ENCODE measurements at regions not wholly inside any gene's neighbourhood (a gene's known extent, or its start where the extent isn't known, plus 50 kb on each side); places are given as distances from the start of the nearest gene placed in this dataset.
"Not testable (repeated sequence)": the region's sequence is repeated elsewhere in the genome, so short reads cannot be mapped to it uniquely, and the experiment has no call there.

GRCh38 chr10:106360870-106361269, 803.6 kb downstream of the SORCS1 start:
- no peaks in the 10 kb centered on the region for H3K36me3 ChIP-seq
- no peak overlapping the region for H3K4me3 ChIP-seq
- no peak overlapping the region for H3K27ac ChIP-seq
- no peaks in the 10 kb centered on the region for H3K4me1 ChIP-seq
- TF ChIP-seq CTCF (IDR thresholded peaks at IDR 0.05): no peak
- H3K9me3 ChIP-seq: no peaks in the 10 kb centered on the region
- ATAC-seq (no peak), DNase-seq (no peak)
- intact Hi-C loops (cut with DNase I): no loop called here
- H3K27me3 ChIP-seq: no peaks in the 10 kb centered on the region

- no peaks in the 10 kb centered on the region for H3K36me3 ChIP-seq
- DNase-seq (no peak), ATAC-seq (no peak)
- H3K4me3 ChIP-seq: no peak overlapping the region
- intact Hi-C loops (cut with DNase I): no loop called here
- no peaks in the 10 kb centered on the region for H3K9me3 ChIP-seq
- TF ChIP-seq CTCF (IDR thresholded peaks at IDR 0.05): no peak
- H3K27ac ChIP-seq: no peak overlapping the region
- no peaks in the 10 kb centered on the region for H3K27me3 ChIP-seq
- no peaks in the 10 kb centered on the region for H3K4me1 ChIP-seq
These were observed 809.1 kb downstream of the SORCS1 start for GRCh38 chr10:106355450-106355849.

DNA sequence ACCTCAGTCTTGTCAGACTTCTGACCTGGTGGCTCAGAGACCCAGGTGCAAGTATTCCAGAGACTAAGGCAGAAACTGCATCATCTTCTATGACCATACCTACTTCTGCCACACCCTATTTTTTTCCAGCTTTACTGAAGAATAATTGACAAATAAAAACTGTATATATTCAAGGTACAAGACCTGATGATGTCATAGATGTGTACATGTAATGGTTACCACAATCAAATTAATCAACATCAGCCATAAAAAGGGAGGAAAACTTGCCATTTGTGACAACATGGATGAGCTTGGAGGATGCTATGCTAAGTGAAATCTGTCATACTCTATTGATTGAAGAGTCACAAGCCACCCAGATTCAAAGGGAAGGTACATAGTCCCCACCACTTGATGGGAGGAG, 815.6 kb downstream of the SORCS1 start:
- no peaks in the 10 kb centered on the region for H3K36me3 ChIP-seq
- H3K4me1 ChIP-seq: no peaks in the 10 kb centered on the region
- ATAC-seq: no peak
- intact Hi-C loops (cut with DNase I): no loop called here
- no peaks in the 10 kb centered on the region for H3K9me3 ChIP-seq
- H3K27me3 ChIP-seq: no peaks in the 10 kb centered on the region
- TF ChIP-seq CTCF (IDR thresholded peaks at IDR 0.05): no peak
- H3K4me3 ChIP-seq: no peak overlapping the region
- DNase-seq: no peak
- no peak overlapping the region for H3K27ac ChIP-seq

DNA sequence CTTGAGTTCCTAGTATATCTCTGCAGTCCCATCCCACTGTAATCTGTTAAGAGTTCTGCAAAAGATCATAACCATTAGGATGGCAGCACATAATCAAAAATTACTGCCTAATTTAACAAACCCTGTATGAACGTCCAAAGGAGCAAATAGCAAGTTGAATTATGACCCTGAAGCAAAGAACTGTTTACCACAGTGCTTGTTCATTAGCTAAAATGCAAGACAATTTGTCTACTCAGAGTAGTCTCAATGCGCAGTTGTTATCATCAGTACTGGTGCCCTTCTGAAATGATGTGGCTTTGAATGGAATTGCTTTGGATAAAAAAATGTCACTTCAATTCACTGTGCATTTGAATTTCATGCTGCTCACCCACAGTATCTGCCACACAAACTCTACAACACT, 817.0 kb downstream of the SORCS1 start:
- no peak for ATAC-seq
- no peak for DNase-seq
- TF ChIP-seq CTCF (IDR thresholded peaks at IDR 0.05): no peak
- no peak overlapping the region for H3K4me3 ChIP-seq
- no peaks in the 10 kb centered on the region for H3K27me3 ChIP-seq
- no peaks in the 10 kb centered on the region for H3K4me1 ChIP-seq
- H3K27ac ChIP-seq: no peak overlapping the region
- no peaks in the 10 kb centered on the region for H3K36me3 ChIP-seq
- intact Hi-C loops (cut with DNase I): no loop called here
- no peaks in the 10 kb centered on the region for H3K9me3 ChIP-seq

GRCh38 chr10:106343539-106343938, 821.0 kb downstream of the SORCS1 start:
- ATAC-seq; H3K27me3 ChIP-seq; H3K4me1 ChIP-seq; H3K36me3 ChIP-seq; intact Hi-C loops (cut with DNase I); H3K9me3 ChIP-seq; H3K4me3 ChIP-seq; DNase-seq; H3K27ac ChIP-seq: not testable (repeated sequence)

- ATAC-seq (no peak), DNase-seq (no peak)
- Histone ChIP-seq H3K4me3 (no peak overlapping the region), H3K4me1 (no peaks in the 10 kb centered on the region), H3K9me3 (no peaks in the 10 kb centered on the region), H3K36me3 (no peaks in the 10 kb centered on the region), H3K27me3 (no peaks in the 10 kb centered on the region), H3K27ac (no peak overlapping the region)
- intact Hi-C loops (cut with DNase I): no loop called here
- no peak for TF ChIP-seq CTCF (IDR thresholded peaks at IDR 0.05)
These were observed 823.1 kb downstream of the SORCS1 start for GRCh38 chr10:106341356-106341755.
